ENCODE measurements at regions not wholly inside any gene's neighbourhood (a gene's known extent, or its start where the extent isn't known, plus 50 kb on each side); places are given as distances from the start of the nearest gene placed in this dataset.
A peak's percentile ranks its signal among the peaks of the same experiment; 100 is the strongest.

GRCh38 chr3:76044601-76045600 lies 259.6 kb upstream of the ZNF717 start:
- H3K9me3 ChIP-seq, result no peaks in the 10 kb centered on the region
- peak; percentile 21 to 35 for TF ChIP-seq CTCF (IDR thresholded peaks at IDR 0.05)
- H3K4me3 ChIP-seq, result no peak overlapping the region
- intact Hi-C loops (cut with DNase I; ENCODE audit: low total_unique reads), result no loop called here
- no peaks in the 10 kb centered on the region for H3K27me3 ChIP-seq
- peak overlapping the region in 1 of 2 donors; percentile 42 for H3K27ac ChIP-seq
- peak in 1 of 2 donors; percentile 26 for DNase-seq
- H3K4me1 ChIP-seq, result peaks cover 0 to 36% (median 4%) of the 10 kb centered on the region in 4 donors
- no peaks in the 10 kb centered on the region for H3K36me3 ChIP-seq

- Histone ChIP-seq H3K4me3 (no peak overlapping the region), H3K27ac (no peak overlapping the region), H3K9me3 (no peaks in the 10 kb centered on the region), H3K27me3 (no peaks in the 10 kb centered on the region), H3K36me3 (no peaks in the 10 kb centered on the region), H3K4me1 (peaks cover 0 to 29% (median 4%) of the 10 kb centered on the region in 4 donors)
- no peak for TF ChIP-seq CTCF (IDR thresholded peaks at IDR 0.05)
- no peak for DNase-seq
- intact Hi-C loops (cut with DNase I; ENCODE audit: low total_unique reads), result no loop called here
Measured at GRCh38 chr3:76047368-76047767, 262.0 kb upstream of the ZNF717 start.

GRCh38 chr3:76049776-76050175 lies 264.4 kb upstream of the ZNF717 start:
- Histone ChIP-seq H3K9me3 (no peaks in the 10 kb centered on the region), H3K36me3 (no peaks in the 10 kb centered on the region), H3K4me1 (peaks cover 0 to 20% (median 1%) of the 10 kb centered on the region in 4 donors), H3K27ac (no peak overlapping the region), H3K4me3 (no peak overlapping the region), H3K27me3 (no peaks in the 10 kb centered on the region)
- TF ChIP-seq CTCF (IDR thresholded peaks at IDR 0.05), result no peak
- DNase-seq, result no peak
- intact Hi-C loops (cut with DNase I; ENCODE audit: low total_unique reads), result no loop called here

GRCh38 chr3:76051145-76051544 lies 265.8 kb upstream of the ZNF717 start:
- no peak overlapping the region for H3K27ac ChIP-seq
- no peak for TF ChIP-seq CTCF (IDR thresholded peaks at IDR 0.05)
- intact Hi-C loops (cut with DNase I; ENCODE audit: low total_unique reads), result no loop called here

GRCh38 chr3:76054404-76054803 lies 269.1 kb upstream of the ZNF717 start:
- intact Hi-C loops (cut with DNase I; ENCODE audit: low total_unique reads), result no loop called here
- H3K27ac ChIP-seq, result no peak overlapping the region

More at GRCh38 chr3:76051145-76051544, 265.8 kb upstream of the ZNF717 start:
- H3K36me3 ChIP-seq, result no peaks in the 10 kb centered on the region
- no peak overlapping the region for H3K4me3 ChIP-seq
- H3K9me3 ChIP-seq, result no peaks in the 10 kb centered on the region
- no peak for DNase-seq
- no peaks in the 10 kb centered on the region for H3K27me3 ChIP-seq
- peaks cover 0 to 7% (median 0%) of the 10 kb centered on the region in 4 donors for H3K4me1 ChIP-seq

More at GRCh38 chr3:76054404-76054803, 269.1 kb upstream of the ZNF717 start:
- H3K27me3 ChIP-seq, result no peaks in the 10 kb centered on the region
- TF ChIP-seq CTCF (IDR thresholded peaks at IDR 0.05), result no peak
- H3K4me1 ChIP-seq, result peaks cover 0 to 6% (median 0%) of the 10 kb centered on the region in 4 donors
- DNase-seq, result no peak
- no peak overlapping the region for H3K4me3 ChIP-seq
- H3K36me3 ChIP-seq, result no peaks in the 10 kb centered on the region
- H3K9me3 ChIP-seq, result no peaks in the 10 kb centered on the region

All from tibial artery (tissue), 4 donors.